DOHH2 (cell line): ENCODE measurements at regions not wholly inside any gene's neighbourhood (a gene's known extent, or its start where the extent isn't known, plus 50 kb on each side); places are given as distances from the start of the nearest gene placed in this dataset.

ENCODE experiments used
- EZH2phosphoT487 ChIP-seq: fragments of 200-600 bp; sonication (generic); IDR thresholded peaks from 2 replicates; pipeline ENCODE4 v1.6.1; 2017; ENCODE audit warnings: borderline replicate concordance, mild to moderate bottlenecking, antibody characterized with exemption, low read length, moderate library complexity, mixed read lengths
- TF ChIP-seq, protein P1 (sequence below): fragments of 200-600 bp; sonication (generic); IDR thresholded peaks from one replicate; pipeline ENCODE4 v1.5.1; 2014; ENCODE audit warnings: antibody characterized with exemption, mild to moderate bottlenecking, low read depth, low read length; ENCODE audit not compliant: poor library complexity, severe bottlenecking

DNA sequence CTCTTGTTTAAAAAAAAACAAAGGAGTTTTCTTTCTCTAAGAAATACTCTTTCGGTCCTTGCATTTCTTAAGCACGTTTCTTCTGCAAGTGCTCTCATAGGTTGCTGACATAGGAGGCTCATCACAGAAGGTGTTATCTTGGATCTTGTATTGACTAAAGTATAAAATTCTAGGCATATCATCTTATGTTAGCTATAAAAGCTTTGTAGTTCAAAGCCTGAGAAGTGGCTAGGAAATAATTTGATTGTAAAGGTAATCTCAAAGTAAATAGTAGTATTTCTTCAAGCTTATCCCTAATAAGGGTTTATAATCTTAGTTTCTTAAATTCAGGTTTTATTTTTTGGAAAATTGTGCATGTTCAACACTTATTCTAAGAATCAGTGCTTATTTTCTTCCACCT, 778.9 kb downstream of the TMTC2 start:
- TF ChIP-seq, protein P1, sequence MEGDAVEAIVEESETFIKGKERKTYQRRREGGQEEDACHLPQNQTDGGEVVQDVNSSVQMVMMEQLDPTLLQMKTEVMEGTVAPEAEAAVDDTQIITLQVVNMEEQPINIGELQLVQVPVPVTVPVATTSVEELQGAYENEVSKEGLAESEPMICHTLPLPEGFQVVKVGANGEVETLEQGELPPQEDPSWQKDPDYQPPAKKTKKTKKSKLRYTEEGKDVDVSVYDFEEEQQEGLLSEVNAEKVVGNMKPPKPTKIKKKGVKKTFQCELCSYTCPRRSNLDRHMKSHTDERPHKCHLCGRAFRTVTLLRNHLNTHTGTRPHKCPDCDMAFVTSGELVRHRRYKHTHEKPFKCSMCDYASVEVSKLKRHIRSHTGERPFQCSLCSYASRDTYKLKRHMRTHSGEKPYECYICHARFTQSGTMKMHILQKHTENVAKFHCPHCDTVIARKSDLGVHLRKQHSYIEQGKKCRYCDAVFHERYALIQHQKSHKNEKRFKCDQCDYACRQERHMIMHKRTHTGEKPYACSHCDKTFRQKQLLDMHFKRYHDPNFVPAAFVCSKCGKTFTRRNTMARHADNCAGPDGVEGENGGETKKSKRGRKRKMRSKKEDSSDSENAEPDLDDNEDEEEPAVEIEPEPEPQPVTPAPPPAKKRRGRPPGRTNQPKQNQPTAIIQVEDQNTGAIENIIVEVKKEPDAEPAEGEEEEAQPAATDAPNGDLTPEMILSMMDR = no peak
- no peak for TF ChIP-seq EZH2phosphoT487
